ENCODE measurements at regions not wholly inside any gene's neighbourhood (a gene's known extent, or its start where the extent isn't known, plus 50 kb on each side); places are given as distances from the start of the nearest gene placed in this dataset.
"Not testable (repeated sequence)": the region's sequence is repeated elsewhere in the genome, so short reads cannot be mapped to it uniquely, and the experiment has no call there.

- not testable (repeated sequence) for TF ChIP-seq CTCF (IDR thresholded peaks at IDR 0.05; ENCODE audit: insufficient read depth, low read length, poor library complexity, severe bottlenecking); EZH2phosphoT487 (conservative IDR thresholded peaks at IDR 0.05; ENCODE audit: low read length)
Measured at GRCh38 chr5:177665172-177665571, 65.2 kb downstream of the B4GALT7 start.

All from SU-DHL-6 (cell line).